GM12872 (cell line): ENCODE measurements at regions not wholly inside any gene's neighbourhood (a gene's known extent, or its start where the extent isn't known, plus 50 kb on each side); places are given as distances from the start of the nearest gene placed in this dataset.

ENCODE experiments used
- TF ChIP-seq, protein P1 (sequence below): IDR thresholded peaks from 3 replicates; pipeline ENCODE4 v1.5.1; 2011; ENCODE audit warnings: low read depth, mild to moderate bottlenecking, low read length, moderate library complexity; ENCODE audit not compliant: insufficient read depth

DNA sequence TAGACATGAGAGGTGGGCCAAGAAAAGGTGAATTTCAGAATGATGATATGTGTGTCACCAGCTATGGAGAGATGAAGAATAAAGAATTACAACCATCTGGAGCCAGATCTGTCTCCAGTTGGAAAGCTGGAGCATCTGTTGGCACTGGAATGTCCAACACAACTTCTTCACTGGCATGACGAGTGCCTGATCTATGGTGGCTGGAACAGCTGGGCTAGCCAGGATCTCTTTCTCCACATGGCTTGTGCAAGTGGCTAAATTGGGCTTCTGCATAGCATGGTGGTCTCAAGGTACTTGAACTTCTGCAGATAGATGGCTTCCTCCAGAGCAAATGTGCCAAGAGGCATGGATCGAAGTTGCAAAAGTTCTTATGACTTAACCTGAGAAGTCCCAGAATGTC lies 256.1 kb upstream of the NCAM1 start:
- TF ChIP-seq, protein P1, sequence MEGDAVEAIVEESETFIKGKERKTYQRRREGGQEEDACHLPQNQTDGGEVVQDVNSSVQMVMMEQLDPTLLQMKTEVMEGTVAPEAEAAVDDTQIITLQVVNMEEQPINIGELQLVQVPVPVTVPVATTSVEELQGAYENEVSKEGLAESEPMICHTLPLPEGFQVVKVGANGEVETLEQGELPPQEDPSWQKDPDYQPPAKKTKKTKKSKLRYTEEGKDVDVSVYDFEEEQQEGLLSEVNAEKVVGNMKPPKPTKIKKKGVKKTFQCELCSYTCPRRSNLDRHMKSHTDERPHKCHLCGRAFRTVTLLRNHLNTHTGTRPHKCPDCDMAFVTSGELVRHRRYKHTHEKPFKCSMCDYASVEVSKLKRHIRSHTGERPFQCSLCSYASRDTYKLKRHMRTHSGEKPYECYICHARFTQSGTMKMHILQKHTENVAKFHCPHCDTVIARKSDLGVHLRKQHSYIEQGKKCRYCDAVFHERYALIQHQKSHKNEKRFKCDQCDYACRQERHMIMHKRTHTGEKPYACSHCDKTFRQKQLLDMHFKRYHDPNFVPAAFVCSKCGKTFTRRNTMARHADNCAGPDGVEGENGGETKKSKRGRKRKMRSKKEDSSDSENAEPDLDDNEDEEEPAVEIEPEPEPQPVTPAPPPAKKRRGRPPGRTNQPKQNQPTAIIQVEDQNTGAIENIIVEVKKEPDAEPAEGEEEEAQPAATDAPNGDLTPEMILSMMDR: no peak

DNA sequence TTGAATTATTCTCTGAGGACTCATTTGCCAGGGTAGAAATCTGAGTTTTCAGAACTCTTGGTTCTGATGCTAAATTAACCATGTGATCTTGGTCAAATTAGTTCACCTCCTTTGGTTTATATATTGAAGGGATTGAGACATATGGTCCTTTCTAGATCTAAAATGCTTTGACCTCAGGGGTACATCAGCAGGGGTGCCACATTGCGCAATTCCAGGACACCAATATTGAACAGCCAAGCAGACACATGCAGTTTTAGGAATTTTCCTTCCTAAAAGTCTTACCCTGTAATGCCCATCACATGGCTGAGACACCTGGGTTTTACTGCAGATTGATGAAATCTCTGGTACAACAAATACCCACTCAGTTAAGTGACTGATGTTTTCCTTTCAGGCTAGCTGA lies 254.4 kb upstream of the NCAM1 start:
- TF ChIP-seq, protein P1: no peak

DNA sequence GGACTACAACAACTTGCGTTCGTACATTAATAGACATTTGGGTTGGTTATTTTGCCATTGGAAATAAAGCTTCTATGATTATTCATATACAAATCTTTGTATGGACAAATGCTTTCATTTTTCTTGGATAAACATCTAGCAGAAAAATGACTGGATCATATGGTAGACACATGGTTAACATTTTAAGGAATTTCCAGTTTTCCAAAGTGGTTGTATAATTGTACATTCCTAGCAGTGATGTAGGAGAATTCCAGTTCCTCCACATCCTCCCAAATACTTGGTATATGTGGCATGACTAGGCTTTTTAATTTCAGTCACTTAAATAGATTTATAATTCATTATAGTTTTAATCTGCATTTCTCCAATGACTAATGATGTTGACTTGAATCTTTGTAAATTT lies 246.2 kb upstream of the NCAM1 start:
- TF ChIP-seq, protein P1: no peak

DNA sequence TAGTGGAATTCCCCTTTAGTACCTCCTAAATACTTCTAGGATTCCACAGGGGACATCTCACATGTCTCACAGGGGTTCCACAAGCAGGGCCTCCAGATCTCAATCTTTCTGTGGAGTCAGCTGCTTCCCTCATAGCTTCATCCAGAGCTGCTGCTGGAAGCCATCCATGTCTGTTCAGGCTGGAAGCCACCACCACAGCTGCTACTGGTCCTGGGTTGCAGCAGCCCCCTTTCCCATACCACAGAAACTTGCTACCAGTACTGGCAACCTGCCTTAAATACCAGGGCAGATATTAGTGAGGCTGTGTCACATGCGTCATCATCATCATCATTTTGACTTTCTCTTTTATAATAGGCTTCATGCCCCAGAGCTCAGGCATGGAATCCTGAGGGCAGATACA lies 242.7 kb upstream of the NCAM1 start:
- TF ChIP-seq, protein P1: no peak

DNA sequence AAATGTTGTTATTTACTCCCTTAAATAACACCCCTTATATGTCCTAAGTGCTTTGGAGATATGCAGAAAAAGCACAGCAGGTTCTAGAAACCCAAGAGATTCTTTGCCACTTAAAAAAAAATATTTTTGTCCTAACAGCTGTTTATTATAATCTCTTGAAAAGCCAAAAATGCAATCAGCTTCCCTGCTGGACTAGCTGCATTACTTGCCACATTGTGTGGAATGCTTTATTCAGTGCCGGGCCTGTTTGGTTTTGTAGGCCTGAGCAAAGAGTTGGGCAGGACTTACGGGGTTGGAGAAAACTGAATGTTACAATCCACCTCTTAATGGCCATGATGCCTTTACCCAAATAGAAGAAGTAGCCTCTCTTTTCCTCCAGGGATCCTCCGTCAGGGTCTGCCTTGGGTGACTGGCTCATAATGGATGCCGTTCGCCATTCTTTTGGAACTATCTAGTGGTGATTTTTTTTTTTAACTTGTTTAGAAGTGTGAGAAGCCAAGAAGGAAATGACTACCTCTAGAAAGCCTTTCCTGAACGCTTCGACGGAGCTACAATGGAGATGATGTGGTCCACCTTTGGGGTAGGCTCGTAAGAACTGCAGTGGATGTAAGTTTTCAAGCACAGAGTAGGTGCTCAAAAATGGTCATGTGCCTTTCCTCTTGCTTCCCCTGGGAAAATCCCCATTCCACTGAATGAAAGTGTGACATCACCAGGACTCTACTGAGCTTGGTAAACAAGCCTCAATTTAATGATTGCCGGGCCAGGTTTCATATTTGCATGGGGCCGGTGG lies 241.3 kb upstream of the NCAM1 start:
- TF ChIP-seq, protein P1: no peak

DNA sequence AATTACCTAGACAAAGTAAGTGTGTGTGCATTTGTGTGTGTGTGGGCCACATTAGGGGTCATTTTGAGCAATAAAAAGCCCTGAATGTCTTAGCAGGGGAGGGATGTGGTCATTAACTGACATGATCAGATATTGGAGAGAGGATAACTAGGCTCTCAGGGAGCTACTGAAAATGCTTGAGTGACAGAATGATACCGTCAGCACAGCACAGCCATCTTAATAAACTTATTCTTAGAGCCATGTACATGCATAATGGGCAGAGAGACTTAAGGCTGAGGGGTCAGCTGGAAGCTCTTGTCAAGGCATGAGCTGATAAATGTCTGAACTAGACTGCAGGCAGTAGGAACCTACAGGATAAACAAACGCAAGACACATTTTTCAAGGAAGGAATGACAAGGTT lies 239.1 kb upstream of the NCAM1 start:
- TF ChIP-seq, protein P1: no peak

DNA sequence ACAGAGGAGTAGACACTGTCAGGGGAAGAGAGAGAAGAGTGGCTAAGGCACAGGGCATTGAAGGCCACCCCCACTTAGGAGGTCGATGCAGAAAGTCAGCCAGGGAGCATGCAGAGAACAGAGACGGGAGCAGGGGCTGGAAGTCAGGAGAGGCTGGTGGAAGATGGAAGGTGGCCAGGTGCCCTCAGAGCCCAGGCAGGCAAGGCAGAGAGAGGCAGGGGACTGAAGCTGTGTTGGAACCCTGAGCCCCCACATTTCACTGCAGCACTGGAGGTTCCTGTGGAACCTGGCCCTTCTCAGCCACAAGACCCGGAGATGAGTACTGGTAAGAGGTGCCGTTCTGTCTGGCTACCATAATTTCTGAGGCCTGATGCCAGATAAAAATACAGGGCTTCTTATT lies 238.3 kb upstream of the NCAM1 start:
- TF ChIP-seq, protein P1: no peak
